A673 (cell line): ENCODE measurements at regions not wholly inside any gene's neighbourhood (a gene's known extent, or its start where the extent isn't known, plus 50 kb on each side); places are given as distances from the start of the nearest gene placed in this dataset.
A peak's percentile ranks its signal among the peaks of the same experiment; 100 is the strongest.

Experiments used
- BruUV-seq: library from RNA; stranded (reverse); fragments of 400-500 nt; replicated peaks from 2 replicates; lab custom pipeline; 2021; lab: Mats Ljungman, UMichigan
- CTCF ChIA-PET: fragments of 300-600 bp; sonication (Branson Sonifier 250); formaldehyde crosslinking; loops from one replicate; lab custom pipeline; 2022; ENCODE audit warnings: antibody characterized with exemption; lab: Charles Lee
- POLR2A ChIA-PET: fragments of 300-600 bp; sonication (Branson Sonifier 250); formaldehyde crosslinking; loops from one replicate; lab custom pipeline; 2022; ENCODE audit warnings: antibody characterized with exemption; ENCODE audit not compliant: low non-redundant PET; lab: Charles Lee
- DNase-seq: peaks from one replicate; pipeline ENCODE4 v3.0.0-alpha.2; 2015; ENCODE audit warnings: low spot score
- H3K27ac ChIP-seq: fragments of 200-600 bp; sonication (generic); 2 replicates; pipeline ENCODE4 v1.5.1; 2016; ENCODE audit warnings: mixed run types, low read depth, mild to moderate bottlenecking, mixed read lengths, antibody characterized with exemption, low read length; ENCODE audit not compliant: poor library complexity, severe bottlenecking
- H3K27me3 ChIP-seq: fragments of 200-600 bp; sonication (generic); replicated peaks from 2 replicates; pipeline ENCODE4 v1.6.1; 2017; ENCODE audit warnings: mixed run types, low read depth, mild to moderate bottlenecking, mixed read lengths, antibody characterized with exemption, low read length; ENCODE audit not compliant: insufficient read depth, poor library complexity
- H3K36me3 ChIP-seq: fragments of 200-600 bp; sonication (generic); 2 replicates; pipeline ENCODE4 v1.6.1; 2016; ENCODE audit warnings: mixed run types, mild to moderate bottlenecking, mixed read lengths, antibody characterized with exemption, low read length; ENCODE audit not compliant: insufficient read depth, poor library complexity, severe bottlenecking
- H3K4me1 ChIP-seq: fragments of 200-600 bp; sonication (generic); 2 replicates; pipeline ENCODE4 v1.6.1; 2017; ENCODE audit warnings: mixed run types, mild to moderate bottlenecking, mixed read lengths, antibody characterized with exemption, low read length; ENCODE audit not compliant: insufficient read depth, poor library complexity, severe bottlenecking
- H3K4me3 ChIP-seq: fragments of 200-600 bp; sonication (generic); 2 replicates; pipeline ENCODE4 v1.5.1; 2016; ENCODE audit warnings: low read depth, mixed run types, mild to moderate bottlenecking, mixed read lengths, low read length; ENCODE audit not compliant: poor library complexity, severe bottlenecking
- H3K9me3 ChIP-seq: fragments of 200-600 bp; sonication (generic); 2 replicates; pipeline ENCODE4 v1.6.1; 2016; ENCODE audit warnings: mixed run types, low read depth, mild to moderate bottlenecking, mixed read lengths, antibody characterized with exemption, low read length; ENCODE audit not compliant: poor library complexity, severe bottlenecking
- CTCF ChIP-seq: fragments of 300-800, 200-600 bp; sonication (generic); conservative IDR thresholded peaks from 2 replicates; pipeline ENCODE4 v1.5.1; 2017; ENCODE audit warnings: low read depth, mild to moderate bottlenecking, antibody characterized with exemption, low read length, moderate library complexity, mixed read lengths
- EZH2 ChIP-seq: fragments of 200-600 bp; sonication (generic); IDR thresholded peaks from 2 replicates; pipeline ENCODE4 v1.6.1; 2017; ENCODE audit warnings: borderline replicate concordance, low read depth, mild to moderate bottlenecking, mixed read lengths, antibody characterized with exemption, low read length; ENCODE audit not compliant: poor library complexity, severe bottlenecking
- intact Hi-C: fragments of 100-400 bp; cut with micrococcal nuclease; formaldehyde crosslinking; loops from one replicate; pipeline ENCODE4 v1.10.0; 2022; ENCODE audit not compliant: unreplicated experiment

- POLR2A ChIA-PET = no interaction called here
- H3K4me1 ChIP-seq = no peaks in the 10 kb centered on the region
- CTCF ChIA-PET = no interaction called here
- H3K27me3 ChIP-seq = peaks cover 58% of the 10 kb centered on the region
- intact Hi-C loops = no loop called here
- H3K27ac ChIP-seq = no peak overlapping the region
- H3K9me3 ChIP-seq = no peaks in the 10 kb centered on the region
- H3K4me3 ChIP-seq = no peak overlapping the region
- no TSS peak for BruUV-seq
- H3K36me3 ChIP-seq = no peaks in the 10 kb centered on the region
- TF ChIP-seq CTCF (no peak), EZH2 (no peak)
- no peak for DNase-seq
Observed at GRCh38 chr3:135623558-135623957, 342.0 kb upstream of the PPP2R3A start.

- Histone ChIP-seq H3K4me1 (no peaks in the 10 kb centered on the region), H3K4me3 (no peak overlapping the region), H3K27me3 (peaks cover 76% of the 10 kb centered on the region), H3K36me3 (no peaks in the 10 kb centered on the region), H3K27ac (no peak overlapping the region), H3K9me3 (no peaks in the 10 kb centered on the region)
- intact Hi-C loops = no loop called here
- CTCF ChIA-PET = no interaction called here
- no TSS peak for BruUV-seq
- TF ChIP-seq CTCF (no peak), EZH2 (no peak)
- no peak for DNase-seq
- POLR2A ChIA-PET = no interaction called here
Observed at GRCh38 chr3:135627057-135627456, 338.5 kb upstream of the PPP2R3A start.

GRCh38 chr3:135629701-135630408 lies 335.7 kb upstream of the PPP2R3A start:
- POLR2A ChIA-PET = no interaction called here
- TF ChIP-seq CTCF (no peak), EZH2 (no peak)
- Histone ChIP-seq H3K4me1 (no peaks in the 10 kb centered on the region), H3K4me3 (no peak overlapping the region), H3K27me3 (peaks cover 75% of the 10 kb centered on the region), H3K27ac (no peak overlapping the region), H3K36me3 (no peaks in the 10 kb centered on the region), H3K9me3 (no peaks in the 10 kb centered on the region)
- no TSS peak for BruUV-seq
- intact Hi-C loops = no loop called here
- DNase-seq = peak; percentile 52
- CTCF ChIA-PET = no interaction called here
